IgD-negative memory B cell (primary cell): ENCODE measurements at regions not wholly inside any gene's neighbourhood (a gene's known extent, or its start where the extent isn't known, plus 50 kb on each side); places are given as distances from the start of the nearest gene placed in this dataset.

Experiments
- H3K27ac Mint-ChIP-seq, 3 donors: one replicate each; pipeline ENCODE4 v1.8.0; 2020 to 2022; ENCODE audit warnings: mild to moderate bottlenecking in 3 of 3, mixed read lengths in 3 of 3, moderate library complexity in 1 of 3
- H3K27me3 Mint-ChIP-seq: one replicate; pipeline ENCODE4 v1.8.0; 2021; ENCODE audit warnings: mixed read lengths
- H3K36me3 Mint-ChIP-seq: one replicate; pipeline ENCODE4 v1.8.0; 2020; ENCODE audit warnings: mild to moderate bottlenecking, mixed read lengths
- H3K4me1 Mint-ChIP-seq, 3 donors: one replicate each; pipeline ENCODE4 v1.8.0; 2020 to 2022; ENCODE audit warnings: mixed read lengths in 3 of 3, mild to moderate bottlenecking in 1 of 3
- H3K4me3 Mint-ChIP-seq, 4 donors: one replicate each; pipeline ENCODE4 v1.8.0; 2020 to 2022; ENCODE audit warnings: mild to moderate bottlenecking in 4 of 4, mixed read lengths in 4 of 4, moderate library complexity in 3 of 4
- H3K9me3 Mint-ChIP-seq, 3 donors: one replicate each; pipeline ENCODE4 v1.8.0; 2020 to 2021; ENCODE audit warnings: mixed read lengths in 3 of 3, mild to moderate bottlenecking in 1 of 3

GRCh38 chr16:86994215-86994614 lies 323.0 kb downstream of the C16orf95 start:
- Mint-ChIP-seq H3K4me1 (peaks cover 0 to 4% (median 3%) of the 10 kb centered on the region in 3 donors), H3K27ac (no peak overlapping the region), H3K9me3 (peaks cover 0 to 4% (median 3%) of the 10 kb centered on the region in 3 donors), H3K36me3 (peaks cover 2% of the 10 kb centered on the region), H3K4me3 (no peak overlapping the region), H3K27me3 (peaks cover 8% of the 10 kb centered on the region)

GRCh38 chr16:86994651-86995171 lies 322.5 kb downstream of the C16orf95 start:
- H3K27me3 Mint-ChIP-seq = peaks cover 8% of the 10 kb centered on the region

GRCh38 chr16:86995456-86995855 lies 321.7 kb downstream of the C16orf95 start:
- Mint-ChIP-seq H3K4me1 (peaks cover 0 to 2% (median 0%) of the 10 kb centered on the region in 3 donors), H3K4me3 (no peak overlapping the region), H3K27ac (no peak overlapping the region), H3K9me3 (peaks cover 0 to 4% (median 3%) of the 10 kb centered on the region in 3 donors), H3K36me3 (peaks cover 2% of the 10 kb centered on the region), H3K27me3 (peaks cover 9% of the 10 kb centered on the region)

More at GRCh38 chr16:86994651-86995171, 322.5 kb downstream of the C16orf95 start:
- Mint-ChIP-seq H3K36me3 (peaks cover 2% of the 10 kb centered on the region), H3K27ac (no peak overlapping the region), H3K4me3 (no peak overlapping the region), H3K4me1 (peaks cover 0 to 4% (median 3%) of the 10 kb centered on the region in 3 donors), H3K9me3 (peaks cover 0 to 4% (median 3%) of the 10 kb centered on the region in 3 donors)

GRCh38 chr16:86996081-86996480 lies 321.1 kb downstream of the C16orf95 start:
- H3K4me1 Mint-ChIP-seq = no peaks in the 10 kb centered on the region

GRCh38 chr16:86997058-86997457 lies 320.1 kb downstream of the C16orf95 start:
- Mint-ChIP-seq H3K4me1 (no peaks in the 10 kb centered on the region), H3K27ac (no peak overlapping the region), H3K4me3 (no peak overlapping the region), H3K27me3 (peaks cover 6% of the 10 kb centered on the region), H3K36me3 (no peaks in the 10 kb centered on the region), H3K9me3 (peaks cover 0 to 3% (median 1%) of the 10 kb centered on the region in 3 donors)

More at GRCh38 chr16:86996081-86996480, 321.1 kb downstream of the C16orf95 start:
- Mint-ChIP-seq H3K27me3 (peaks cover 6% of the 10 kb centered on the region), H3K27ac (no peak overlapping the region), H3K36me3 (peaks cover 2% of the 10 kb centered on the region), H3K9me3 (peaks cover 0 to 4% (median 3%) of the 10 kb centered on the region in 3 donors), H3K4me3 (no peak overlapping the region)

- H3K27ac Mint-ChIP-seq = no peak overlapping the region
- H3K27me3 Mint-ChIP-seq = peaks cover 3% of the 10 kb centered on the region
- no peak overlapping the region for H3K4me3 Mint-ChIP-seq
- H3K4me1 Mint-ChIP-seq = no peaks in the 10 kb centered on the region
- no peaks in the 10 kb centered on the region for H3K36me3 Mint-ChIP-seq
- peaks cover 0 to 3% (median 0%) of the 10 kb centered on the region in 3 donors for H3K9me3 Mint-ChIP-seq
These were observed 318.8 kb downstream of the C16orf95 start for GRCh38 chr16:86998196-86999001.

- Mint-ChIP-seq H3K36me3 (no peaks in the 10 kb centered on the region), H3K27me3 (peaks cover 3% of the 10 kb centered on the region), H3K27ac (no peak overlapping the region), H3K4me1 (no peaks in the 10 kb centered on the region), H3K9me3 (peaks cover 3 to 7% (median 6%) of the 10 kb centered on the region in 3 donors), H3K4me3 (no peak overlapping the region)
These were observed 317.2 kb downstream of the C16orf95 start for GRCh38 chr16:87000001-87000400.

GRCh38 chr16:87002717-87003413 lies 314.3 kb downstream of the C16orf95 start:
- peaks cover 6% of the 10 kb centered on the region for H3K27me3 Mint-ChIP-seq

GRCh38 chr16:87003414-87003755 lies 313.8 kb downstream of the C16orf95 start:
- no peaks in the 10 kb centered on the region for H3K4me1 Mint-ChIP-seq
- no peaks in the 10 kb centered on the region for H3K36me3 Mint-ChIP-seq
- peaks cover 3 to 7% (median 6%) of the 10 kb centered on the region in 3 donors for H3K9me3 Mint-ChIP-seq
- no peak overlapping the region for H3K4me3 Mint-ChIP-seq
- H3K27me3 Mint-ChIP-seq = peaks cover 6% of the 10 kb centered on the region
- no peak overlapping the region for H3K27ac Mint-ChIP-seq

More at GRCh38 chr16:87002717-87003413, 314.3 kb downstream of the C16orf95 start:
- H3K4me1 Mint-ChIP-seq = no peaks in the 10 kb centered on the region
- H3K9me3 Mint-ChIP-seq = peaks cover 3 to 7% (median 6%) of the 10 kb centered on the region in 3 donors
- H3K27ac Mint-ChIP-seq = no peak overlapping the region
- no peaks in the 10 kb centered on the region for H3K36me3 Mint-ChIP-seq
- no peak overlapping the region for H3K4me3 Mint-ChIP-seq

- H3K27ac Mint-ChIP-seq = no peak overlapping the region
- peaks cover 0 to 7% (median 6%) of the 10 kb centered on the region in 3 donors for H3K9me3 Mint-ChIP-seq
- peaks cover 2% of the 10 kb centered on the region for H3K27me3 Mint-ChIP-seq
- no peak overlapping the region for H3K4me3 Mint-ChIP-seq
- H3K4me1 Mint-ChIP-seq = no peaks in the 10 kb centered on the region
- H3K36me3 Mint-ChIP-seq = peaks cover 1% of the 10 kb centered on the region
These were observed 311.2 kb downstream of the C16orf95 start for GRCh38 chr16:87006021-87006420.

- Mint-ChIP-seq H3K4me3 (no peak overlapping the region), H3K27ac (no peak overlapping the region), H3K4me1 (no peaks in the 10 kb centered on the region), H3K27me3 (peaks cover 2% of the 10 kb centered on the region), H3K36me3 (peaks cover 1% of the 10 kb centered on the region), H3K9me3 (peaks cover 0 to 7% (median 6%) of the 10 kb centered on the region in 3 donors)
These were observed 310.1 kb downstream of the C16orf95 start for GRCh38 chr16:87006789-87007745.

GRCh38 chr16:87007907-87008306 lies 309.3 kb downstream of the C16orf95 start:
- peaks cover 1% of the 10 kb centered on the region for H3K36me3 Mint-ChIP-seq
- peaks cover 2% of the 10 kb centered on the region for H3K27me3 Mint-ChIP-seq
- H3K4me1 Mint-ChIP-seq = no peaks in the 10 kb centered on the region
- H3K4me3 Mint-ChIP-seq = no peak overlapping the region
- H3K9me3 Mint-ChIP-seq = peaks cover 0 to 7% (median 6%) of the 10 kb centered on the region in 3 donors
- H3K27ac Mint-ChIP-seq = no peak overlapping the region

GRCh38 chr16:87008664-87009063 lies 308.5 kb downstream of the C16orf95 start:
- Mint-ChIP-seq H3K36me3 (peaks cover 1% of the 10 kb centered on the region), H3K4me1 (no peaks in the 10 kb centered on the region), H3K27me3 (peaks cover 2% of the 10 kb centered on the region), H3K27ac (no peak overlapping the region), H3K4me3 (no peak overlapping the region), H3K9me3 (peaks cover 0 to 7% (median 6%) of the 10 kb centered on the region in 3 donors)
